CD4-positive, alpha-beta T cell treated with Interleukin-2 at 100 ng/mL for 4 hours (primary cell): ENCODE measurements at regions not wholly inside any gene's neighbourhood (a gene's known extent, or its start where the extent isn't known, plus 50 kb on each side); places are given as distances from the start of the nearest gene placed in this dataset.
"Not testable (repeated sequence)": the region's sequence is repeated elsewhere in the genome, so short reads cannot be mapped to it uniquely, and the experiment has no call there.

ENCODE experiments used
- DNase-seq: peaks from one replicate; pipeline ENCODE4 v3.0.0-alpha.2; 2020; ENCODE audit warnings: low spot score

GRCh38 chr13:44748439-44748838 is 172.3 kb upstream of the TSC22D1 start:
- DNase-seq, result no peak

DNA sequence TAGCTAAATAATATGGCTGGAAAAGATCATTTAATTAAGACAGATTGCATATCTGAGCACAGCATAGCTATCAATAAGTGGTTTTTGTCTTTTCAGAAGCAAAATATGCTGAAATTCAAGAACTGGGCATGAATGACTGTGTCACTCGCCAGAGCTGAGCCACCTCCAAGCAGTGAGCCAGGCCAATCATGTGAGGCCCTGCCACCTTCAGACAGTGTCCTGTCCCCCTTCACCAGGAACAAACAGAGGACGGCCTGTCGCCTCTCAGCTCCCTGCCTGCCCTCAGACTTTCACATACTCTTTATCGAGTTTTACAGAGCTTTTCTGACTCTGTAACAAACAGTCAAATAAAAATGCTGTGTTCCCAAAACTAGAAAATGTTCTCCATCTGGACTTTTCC is 171.0 kb upstream of the TSC22D1 start:
- DNase-seq, result no peak

GRCh38 chr13:44746690-44747089 is 170.6 kb upstream of the TSC22D1 start:
- no peak for DNase-seq

DNA sequence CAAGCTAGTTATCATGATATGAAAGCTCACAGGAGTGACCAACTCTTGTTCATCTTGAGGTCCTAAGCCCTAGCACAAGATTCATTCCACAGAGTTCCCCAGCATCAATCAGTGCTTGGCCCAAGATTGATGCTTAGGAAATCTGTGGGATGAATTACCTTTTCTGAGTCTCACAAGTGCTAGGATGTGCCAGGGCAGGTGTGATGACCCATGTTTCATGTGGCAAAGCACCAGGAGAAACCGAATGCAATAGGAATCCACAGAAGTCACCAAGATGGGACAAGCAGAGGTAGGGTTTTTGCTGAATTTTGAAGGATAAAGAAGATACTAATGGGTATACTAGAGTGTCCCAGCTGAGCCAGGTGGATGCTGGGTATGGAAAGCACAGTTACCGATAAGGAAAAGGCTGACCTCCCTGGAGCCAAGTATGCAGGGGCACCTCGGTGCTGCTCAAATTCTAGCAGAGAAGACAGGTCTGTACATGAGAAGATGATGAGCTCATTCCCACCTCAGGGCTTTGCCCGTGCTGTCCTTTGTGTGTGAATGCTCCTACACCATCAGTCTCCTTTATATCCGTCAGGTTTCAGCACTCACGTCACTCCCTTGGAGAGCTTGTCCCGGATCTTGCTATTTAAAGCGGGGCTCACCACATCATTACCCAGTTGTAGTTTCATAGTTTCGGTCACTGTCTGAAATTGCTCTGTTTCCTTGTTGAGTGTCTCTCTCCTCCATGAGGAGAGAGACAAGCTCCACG is 168.9 kb upstream of the TSC22D1 start:
- DNase-seq, result no peak

DNA sequence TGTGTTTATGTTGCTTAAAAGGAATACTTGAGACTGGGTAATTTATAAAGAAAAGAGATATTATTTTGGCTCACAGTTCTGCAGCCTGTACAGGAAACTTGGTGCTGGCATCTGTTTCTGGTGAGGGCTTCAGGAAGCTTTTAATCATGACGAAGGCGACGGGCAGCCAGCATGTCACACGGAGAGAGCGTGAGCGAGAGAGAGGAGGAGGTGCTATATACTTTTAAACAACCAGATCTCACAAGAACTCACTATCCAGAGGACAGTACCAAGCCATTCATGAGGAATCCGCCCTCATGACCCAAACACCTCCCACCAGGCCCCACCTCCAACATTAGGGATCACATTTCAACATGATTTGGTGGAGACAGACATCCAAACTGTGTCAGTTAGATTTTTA is 163.4 kb upstream of the TSC22D1 start:
- no peak for DNase-seq

DNA sequence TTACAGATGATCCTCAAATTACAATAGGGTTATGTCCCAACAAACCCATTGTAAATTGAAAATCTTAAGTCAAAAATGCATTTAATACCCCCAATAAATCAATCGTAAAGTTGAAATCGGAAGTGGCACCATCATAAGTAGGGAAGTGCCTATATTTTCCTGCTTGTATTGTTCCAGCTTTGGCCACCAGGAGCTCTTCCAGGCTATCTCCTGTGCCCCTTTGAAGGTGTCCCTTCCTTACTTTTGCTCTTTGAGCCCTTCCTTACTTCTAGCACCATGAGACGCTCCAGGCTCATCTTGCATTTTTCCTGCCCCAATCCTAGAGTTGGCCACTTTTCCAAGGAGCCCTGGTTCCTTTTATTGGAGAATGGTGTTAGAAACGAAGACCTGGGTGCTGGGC is 163.0 kb upstream of the TSC22D1 start:
- DNase-seq, result no peak

- no peak for DNase-seq
Measured at GRCh38 chr13:44738463-44738862, 162.3 kb upstream of the TSC22D1 start.

DNA sequence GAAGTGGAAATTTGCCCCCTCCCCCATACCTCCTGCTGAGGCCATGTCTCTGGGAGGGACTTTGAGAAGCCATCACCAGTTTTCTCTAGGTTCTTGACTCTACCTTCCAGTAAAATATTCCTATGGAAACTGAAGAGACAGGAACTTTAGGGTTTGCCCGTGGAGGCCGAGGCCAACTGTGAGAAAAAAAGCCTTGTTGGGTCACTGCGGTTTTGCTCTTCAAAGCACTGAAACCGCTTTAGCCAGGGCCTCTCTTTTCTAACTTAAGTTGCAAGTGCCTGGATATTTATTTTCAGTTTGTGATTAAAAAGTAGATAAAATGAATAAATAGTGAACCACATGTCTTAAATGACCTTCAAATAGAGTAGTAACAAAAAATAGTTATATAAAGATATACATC is 159.7 kb upstream of the TSC22D1 start:
- no peak for DNase-seq

- no peak for DNase-seq
Measured at GRCh38 chr13:44734201-44734707, 158.1 kb upstream of the TSC22D1 start.

DNA sequence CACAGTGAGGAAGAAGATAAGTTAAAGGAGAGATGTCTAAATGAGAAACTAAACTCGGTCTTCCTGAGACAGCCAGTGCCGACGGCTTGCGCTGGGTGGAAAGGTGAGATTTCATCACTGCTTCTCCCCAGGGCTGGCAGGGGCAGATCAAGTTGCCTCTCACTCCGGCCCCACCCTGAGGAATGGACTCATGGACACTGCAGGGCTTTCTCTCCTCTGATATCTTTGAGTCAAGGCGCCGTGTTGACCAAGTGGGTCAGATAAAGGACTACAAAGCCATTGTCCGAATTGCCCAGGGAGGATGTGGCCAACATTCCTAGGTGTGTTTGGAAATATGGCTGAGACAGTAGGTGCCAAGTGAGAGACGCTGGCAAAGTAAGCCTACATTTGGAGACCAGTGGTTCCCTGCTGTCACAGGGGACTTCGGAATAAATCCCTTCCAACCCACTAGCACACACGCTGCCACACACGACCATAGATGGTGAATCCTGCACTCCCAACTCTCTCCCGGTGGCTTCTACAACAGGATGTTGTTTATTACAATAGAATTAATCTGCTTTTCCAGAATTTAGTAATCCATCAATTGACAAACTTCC is 156.5 kb upstream of the TSC22D1 start:
- no peak for DNase-seq

GRCh38 chr13:44730851-44731250 is 154.7 kb upstream of the TSC22D1 start:
- no peak for DNase-seq

DNA sequence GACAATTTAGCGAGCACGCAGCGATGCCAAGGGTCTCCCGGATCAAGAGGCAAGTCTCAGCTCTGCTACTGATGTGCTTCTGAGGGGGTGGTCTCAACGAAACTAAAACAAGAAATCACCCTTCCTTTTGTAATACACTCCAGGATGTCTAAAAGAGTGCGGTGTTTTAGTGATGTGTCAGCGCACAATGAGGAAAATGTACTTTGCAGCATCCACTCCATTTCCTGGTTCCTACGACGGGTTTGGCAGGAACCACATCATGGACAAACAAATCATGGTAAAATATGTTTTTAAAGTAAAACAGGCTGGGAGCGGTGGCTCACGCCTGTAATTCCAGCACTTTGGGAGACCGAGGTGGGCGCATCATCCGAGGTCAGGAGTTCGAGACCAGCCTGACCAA is 154.0 kb upstream of the TSC22D1 start:
- no peak for DNase-seq

DNA sequence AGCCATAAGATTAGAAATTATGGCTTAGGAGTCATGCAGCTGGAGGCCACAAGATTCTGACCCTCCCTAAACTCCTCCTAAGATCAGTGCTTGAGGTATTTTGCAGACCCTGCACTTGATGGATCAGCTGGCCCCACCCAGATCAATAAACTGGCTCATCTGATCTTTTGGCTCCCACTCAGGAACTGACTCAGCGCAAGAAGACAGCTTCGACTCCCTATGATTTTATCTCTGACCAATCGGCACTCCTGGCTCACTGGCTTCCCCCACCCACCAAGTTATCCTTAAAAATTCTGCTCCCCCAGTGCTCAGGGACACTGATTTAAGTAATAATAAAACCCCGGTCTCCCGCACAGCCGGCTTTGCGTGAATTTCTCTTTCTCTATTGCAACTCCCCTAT is 151.5 kb upstream of the TSC22D1 start:
- DNase-seq, result not testable (repeated sequence)

DNA sequence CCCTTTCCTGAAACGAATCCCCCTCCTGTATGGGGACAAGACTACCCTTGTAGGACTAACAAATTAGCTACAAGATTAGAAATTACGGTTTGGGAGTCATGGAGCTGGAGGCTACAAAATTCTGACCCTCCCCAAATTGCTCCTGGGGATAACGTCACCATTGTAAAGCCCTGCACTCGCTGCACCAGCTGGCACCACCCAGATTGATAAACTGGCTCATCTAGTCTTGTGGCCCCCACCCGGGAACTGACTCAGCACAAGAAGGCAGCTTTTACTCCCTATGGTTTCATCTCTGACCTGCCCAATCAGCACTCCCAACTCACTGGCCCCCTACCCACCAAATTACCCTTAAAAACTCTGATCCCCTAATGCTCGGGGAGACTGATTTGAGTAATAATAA is 150.6 kb upstream of the TSC22D1 start:
- no peak for DNase-seq

GRCh38 chr13:44726214-44726613 is 150.1 kb upstream of the TSC22D1 start:
- DNase-seq, result no peak

DNA sequence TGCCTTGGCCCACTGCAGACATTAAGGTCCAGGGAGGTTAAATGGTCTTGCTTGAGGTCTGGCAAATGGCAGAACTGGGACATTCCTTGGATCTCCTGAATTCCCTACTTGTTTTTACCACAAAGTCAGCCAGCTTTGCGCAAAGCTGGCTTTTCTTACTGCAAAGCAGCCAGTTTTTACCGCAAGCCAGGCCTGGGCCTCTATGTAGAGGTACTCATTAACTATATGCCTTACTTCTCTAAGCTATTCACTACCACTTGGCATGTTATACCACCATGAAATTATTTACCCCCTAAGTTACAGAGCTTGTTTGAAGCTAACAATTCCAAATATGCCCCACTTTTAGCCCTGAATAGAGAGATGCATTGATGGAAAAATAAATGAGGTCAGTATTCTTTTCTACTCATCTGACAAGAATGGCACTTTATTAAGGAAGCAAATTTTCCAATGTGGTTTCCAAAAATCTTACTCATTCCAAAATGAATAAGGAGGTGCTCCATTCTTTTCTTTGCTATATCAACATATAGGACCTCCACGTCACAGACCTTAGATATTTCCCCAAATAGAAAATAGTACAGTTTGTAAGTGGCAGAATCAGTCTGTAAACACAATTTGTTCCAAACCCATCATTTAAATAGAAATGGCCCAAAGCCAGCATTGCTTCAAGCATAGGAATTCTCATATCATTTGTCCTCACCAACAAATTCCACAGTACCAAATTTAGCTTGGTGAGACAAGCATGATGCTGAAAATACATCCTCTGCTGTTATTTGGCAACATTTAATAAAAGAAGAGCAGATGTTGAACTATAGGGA is 143.9 kb upstream of the TSC22D1 start:
- no peak for DNase-seq

- no peak for DNase-seq
Measured at GRCh38 chr13:44718467-44718866, 142.3 kb upstream of the TSC22D1 start.

GRCh38 chr13:44715287-44716230 is 139.4 kb upstream of the TSC22D1 start:
- DNase-seq, result no peak

DNA sequence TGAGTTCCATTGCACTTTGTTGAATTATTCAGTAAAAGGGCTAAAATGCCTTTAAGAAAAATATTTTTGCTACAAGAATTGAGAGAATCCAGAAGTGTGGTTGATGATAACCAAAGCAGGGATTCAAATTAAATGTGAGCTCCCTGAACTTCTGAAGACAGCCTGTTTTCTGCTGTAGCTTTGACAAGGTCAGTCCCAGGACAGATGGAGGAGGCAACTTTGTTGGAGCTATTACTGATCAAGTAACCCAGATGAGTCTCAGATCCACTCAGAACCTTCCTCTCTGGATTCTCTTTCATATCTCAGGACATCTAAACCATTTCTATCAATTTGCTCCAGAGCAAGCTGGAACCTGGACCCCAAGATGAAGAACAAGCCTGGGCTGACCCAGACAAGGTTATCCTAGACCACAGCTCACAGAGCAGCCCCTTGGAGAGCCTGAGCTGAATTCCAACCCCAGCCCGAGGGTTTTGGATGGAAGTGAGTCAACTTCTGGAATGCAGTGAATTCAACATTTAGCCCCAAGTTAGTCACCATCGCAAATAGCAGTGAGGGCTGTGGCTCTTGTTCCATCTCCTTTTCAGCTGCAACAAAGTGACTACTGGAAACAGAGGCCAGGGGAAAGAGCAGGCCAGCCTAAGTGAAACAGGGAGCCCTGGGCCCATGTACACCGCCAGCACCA is 137.8 kb upstream of the TSC22D1 start:
- no peak for DNase-seq

GRCh38 chr13:44711706-44712105 is 135.6 kb upstream of the TSC22D1 start:
- DNase-seq, result no peak

GRCh38 chr13:44710576-44710975 is 134.4 kb upstream of the TSC22D1 start:
- no peak for DNase-seq
